ENCODE measurements at regions not wholly inside any gene's neighbourhood (a gene's known extent, or its start where the extent isn't known, plus 50 kb on each side); places are given as distances from the start of the nearest gene placed in this dataset.

- H3K27ac ChIP-seq, result no peak overlapping the region
- no peak for TF ChIP-seq CTCF (conservative IDR thresholded peaks at IDR 0.05)
These were observed 78.1 kb downstream of the HFE start for GRCh38 chr6:26165261-26165790.

- no peak for TF ChIP-seq CTCF (conservative IDR thresholded peaks at IDR 0.05)
- no peak overlapping the region for H3K27ac ChIP-seq
These were observed 83.0 kb downstream of the HFE start for GRCh38 chr6:26170181-26170580.

GRCh38 chr6:26170951-26171841 lies 84.0 kb downstream of the HFE start:
- TF ChIP-seq CTCF (conservative IDR thresholded peaks at IDR 0.05), result no peak
- no peak overlapping the region for H3K27ac ChIP-seq

- TF ChIP-seq CTCF (conservative IDR thresholded peaks at IDR 0.05), result no peak
- no peak overlapping the region for H3K27ac ChIP-seq
These were observed 85.4 kb downstream of the HFE start for GRCh38 chr6:26172608-26172968.

- no peak overlapping the region for H3K27ac ChIP-seq
- TF ChIP-seq CTCF (conservative IDR thresholded peaks at IDR 0.05), result no peak
These were observed 86.6 kb downstream of the HFE start for GRCh38 chr6:26173836-26174145.

GRCh38 chr6:26175033-26175427 lies 87.8 kb downstream of the HFE start:
- TF ChIP-seq CTCF (conservative IDR thresholded peaks at IDR 0.05), result no peak
- no peak overlapping the region for H3K27ac ChIP-seq

GRCh38 chr6:26175428-26176181 lies 88.4 kb downstream of the HFE start:
- TF ChIP-seq CTCF (conservative IDR thresholded peaks at IDR 0.05), result peak; percentile 76
- H3K27ac ChIP-seq, result no peak overlapping the region

Measured in VCaP (cell line).